LNCaP clone FGC (cell line): ENCODE measurements at regions not wholly inside any gene's neighbourhood (a gene's known extent, or its start where the extent isn't known, plus 50 kb on each side); places are given as distances from the start of the nearest gene placed in this dataset.
"Not testable (repeated sequence)": the region's sequence is repeated elsewhere in the genome, so short reads cannot be mapped to it uniquely, and the experiment has no call there.

Experiments used
- DNase-seq: peaks from one replicate; pipeline ENCODE4 v3.0.0-alpha.2; 2011; ENCODE audit warnings: low read depth
- H3K4me3 ChIP-seq: 2 replicates; pipeline ENCODE4 v1.5.1; 2011; ENCODE audit warnings: mild to moderate bottlenecking, low read depth, low read length, control low read depth
- TF ChIP-seq, protein P1 (sequence below): IDR thresholded peaks from 2 replicates; pipeline ENCODE4 v1.5.1; 2012; ENCODE audit warnings: mild to moderate bottlenecking; ENCODE audit not compliant: control insufficient read depth, insufficient read depth; ENCODE audit errors: extremely low read depth

DNA sequence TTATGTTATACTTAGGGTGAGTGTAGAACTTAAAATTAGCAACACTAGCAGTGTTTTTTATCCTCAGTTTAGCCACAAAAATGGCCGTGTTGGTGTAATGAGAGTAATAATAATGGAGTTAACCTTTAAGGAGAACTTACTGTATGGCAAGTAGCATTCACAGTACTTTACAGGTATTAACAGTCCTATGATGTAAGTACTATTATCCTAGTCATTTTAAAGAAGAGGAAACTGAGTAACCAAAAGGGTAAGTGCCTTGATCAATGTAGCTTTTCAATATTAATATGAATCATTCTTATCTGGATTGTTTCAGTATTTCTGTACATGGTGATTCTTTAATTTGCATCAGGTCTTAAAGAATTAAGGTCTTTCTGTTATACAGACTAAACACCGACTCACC, 170.3 kb downstream of the CD47 start:
- TF ChIP-seq, protein P1, sequence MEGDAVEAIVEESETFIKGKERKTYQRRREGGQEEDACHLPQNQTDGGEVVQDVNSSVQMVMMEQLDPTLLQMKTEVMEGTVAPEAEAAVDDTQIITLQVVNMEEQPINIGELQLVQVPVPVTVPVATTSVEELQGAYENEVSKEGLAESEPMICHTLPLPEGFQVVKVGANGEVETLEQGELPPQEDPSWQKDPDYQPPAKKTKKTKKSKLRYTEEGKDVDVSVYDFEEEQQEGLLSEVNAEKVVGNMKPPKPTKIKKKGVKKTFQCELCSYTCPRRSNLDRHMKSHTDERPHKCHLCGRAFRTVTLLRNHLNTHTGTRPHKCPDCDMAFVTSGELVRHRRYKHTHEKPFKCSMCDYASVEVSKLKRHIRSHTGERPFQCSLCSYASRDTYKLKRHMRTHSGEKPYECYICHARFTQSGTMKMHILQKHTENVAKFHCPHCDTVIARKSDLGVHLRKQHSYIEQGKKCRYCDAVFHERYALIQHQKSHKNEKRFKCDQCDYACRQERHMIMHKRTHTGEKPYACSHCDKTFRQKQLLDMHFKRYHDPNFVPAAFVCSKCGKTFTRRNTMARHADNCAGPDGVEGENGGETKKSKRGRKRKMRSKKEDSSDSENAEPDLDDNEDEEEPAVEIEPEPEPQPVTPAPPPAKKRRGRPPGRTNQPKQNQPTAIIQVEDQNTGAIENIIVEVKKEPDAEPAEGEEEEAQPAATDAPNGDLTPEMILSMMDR: no peak
- H3K4me3 ChIP-seq: no peak overlapping the region
- DNase-seq: no peak

DNA sequence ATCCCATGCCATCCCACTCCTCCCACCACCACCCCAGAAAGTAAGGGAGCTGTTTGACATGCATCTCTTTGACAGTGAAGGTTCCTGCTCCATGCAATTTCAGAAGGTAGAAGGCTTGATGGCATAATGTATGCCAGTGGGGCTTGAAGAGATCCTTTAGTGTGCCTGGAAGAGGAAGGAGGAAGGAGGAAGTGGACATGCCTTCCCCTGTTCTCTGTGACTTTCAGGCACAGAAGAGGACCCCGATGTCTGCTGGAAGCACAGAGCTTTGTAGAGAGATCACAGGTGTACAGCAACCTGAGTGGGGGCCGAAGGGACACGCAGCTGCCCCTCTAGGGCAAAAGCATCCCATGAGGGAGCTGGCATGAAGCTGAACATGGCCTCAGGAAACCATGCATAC, 171.6 kb downstream of the CD47 start:
- TF ChIP-seq, protein P1: no peak
- DNase-seq: no peak
- no peak overlapping the region for H3K4me3 ChIP-seq

DNA sequence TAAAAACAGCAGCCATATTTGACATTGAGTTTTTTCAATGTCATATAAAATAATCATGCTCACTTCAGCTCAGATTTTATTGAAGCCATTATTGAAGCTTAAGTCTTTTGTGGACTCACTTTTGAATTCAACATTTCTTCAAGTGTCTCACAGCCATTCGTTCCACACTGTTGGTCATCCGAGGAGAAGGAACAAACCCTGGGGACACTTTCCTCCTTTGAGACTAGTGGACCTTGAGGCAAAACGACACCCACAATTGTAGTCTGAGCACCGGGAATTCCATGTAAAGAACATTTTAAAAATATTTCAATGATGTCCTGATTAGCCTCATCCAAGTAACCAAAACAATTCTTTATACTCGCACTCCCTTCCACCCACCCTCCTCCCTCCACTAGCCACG, 174.7 kb downstream of the CD47 start:
- TF ChIP-seq, protein P1: no peak
- DNase-seq: no peak
- no peak overlapping the region for H3K4me3 ChIP-seq

DNA sequence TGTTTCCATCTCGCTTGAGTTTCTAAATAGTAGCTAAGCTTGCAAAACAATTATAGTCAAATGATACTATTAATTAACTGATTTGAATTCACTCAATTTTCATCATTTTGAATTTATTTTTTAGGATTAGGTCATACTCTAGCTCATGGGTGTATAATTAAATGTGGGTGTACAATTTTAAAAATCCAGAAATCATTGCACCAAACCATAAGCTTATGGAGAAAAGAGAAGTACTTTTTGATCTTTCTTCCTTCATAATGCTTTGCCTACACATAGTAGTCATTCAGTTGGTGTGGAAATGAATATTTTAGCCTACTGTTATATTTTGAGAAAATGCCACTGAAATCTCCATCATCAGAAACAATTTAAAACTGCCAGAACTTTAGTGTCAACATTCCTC, 175.1 kb downstream of the CD47 start:
- no peak overlapping the region for H3K4me3 ChIP-seq
- DNase-seq: no peak
- TF ChIP-seq, protein P1: no peak

DNA sequence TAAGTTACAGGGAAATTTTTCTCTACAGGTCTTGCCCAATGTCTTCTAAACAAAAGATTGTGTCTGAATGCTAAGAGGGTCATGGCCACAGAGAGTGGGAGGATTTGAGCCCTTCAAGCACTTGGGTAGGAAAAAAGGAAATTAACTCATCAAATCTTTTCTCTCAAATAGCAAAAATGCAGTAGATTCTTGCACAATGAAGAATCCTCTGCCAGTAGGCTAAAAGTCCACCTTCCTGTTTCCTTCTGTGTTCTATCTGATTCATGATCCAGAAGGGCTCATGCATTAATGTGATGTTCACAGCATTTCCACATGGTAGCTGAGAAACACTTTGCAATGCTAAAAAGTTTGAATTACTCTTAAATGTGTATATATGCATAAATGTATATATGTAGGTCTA, 177.1 kb downstream of the CD47 start:
- no peak for DNase-seq
- TF ChIP-seq, protein P1: no peak
- H3K4me3 ChIP-seq: no peak overlapping the region

DNA sequence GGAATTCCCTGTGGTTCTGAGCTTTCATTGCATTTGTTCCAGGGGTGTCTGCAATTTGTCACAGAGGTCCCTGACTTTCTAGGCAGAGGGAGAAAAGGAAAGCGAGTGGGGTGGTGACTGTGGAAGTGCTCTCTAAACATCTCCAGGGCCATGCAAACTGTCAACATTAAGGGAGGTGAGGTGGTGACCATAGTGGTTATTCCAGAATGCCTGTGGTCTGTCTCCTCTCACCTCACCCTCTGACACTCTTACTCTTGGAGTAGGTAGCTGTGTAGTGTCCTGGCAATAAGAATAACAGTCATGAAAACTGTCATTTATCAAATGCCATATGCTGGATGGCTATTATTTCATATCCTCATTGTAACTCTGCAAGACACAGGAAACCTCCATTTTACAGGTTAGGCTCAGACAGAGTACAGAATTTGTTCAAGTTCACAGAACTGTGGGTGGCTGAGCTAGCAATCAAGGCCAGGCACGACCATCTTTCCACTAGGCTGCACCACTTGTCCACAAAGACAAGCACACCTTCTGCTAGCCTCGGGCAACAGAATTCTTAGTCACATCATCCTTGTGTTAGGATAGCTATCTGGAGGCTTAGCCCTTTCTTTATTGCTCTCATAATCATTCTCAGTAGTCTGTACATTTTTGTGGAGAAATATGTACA, 179.4 kb downstream of the CD47 start:
- H3K4me3 ChIP-seq: no peak overlapping the region
- no peak for DNase-seq
- TF ChIP-seq, protein P1: no peak

DNA sequence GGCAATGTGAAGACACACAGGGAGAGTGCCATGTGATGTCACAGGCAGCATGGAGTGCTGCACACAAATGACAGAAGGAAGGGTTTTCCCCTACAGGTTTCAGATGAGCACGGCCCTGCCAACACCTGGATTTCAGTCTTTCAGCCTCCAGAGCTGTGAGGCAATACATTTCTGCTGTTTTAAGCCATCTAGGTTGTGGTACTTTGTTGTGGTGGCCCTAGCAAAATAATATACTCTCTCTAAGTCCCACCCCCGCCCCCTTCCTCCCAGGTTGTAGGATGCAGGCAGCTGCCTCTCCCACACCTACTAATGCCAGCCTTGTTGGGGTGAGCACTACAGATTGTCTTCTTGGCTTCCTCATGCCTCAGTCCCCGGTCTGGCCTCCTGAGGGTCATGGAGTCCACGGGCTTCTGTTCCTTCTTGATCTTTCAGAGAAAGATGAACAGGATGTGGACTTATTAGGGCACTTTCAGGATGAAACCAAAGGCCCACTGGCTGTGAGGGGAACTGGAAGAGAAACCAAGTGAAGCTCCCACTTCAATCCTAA, 180.0 kb downstream of the CD47 start:
- TF ChIP-seq, protein P1: no peak
- no peak for DNase-seq
- no peak overlapping the region for H3K4me3 ChIP-seq

DNA sequence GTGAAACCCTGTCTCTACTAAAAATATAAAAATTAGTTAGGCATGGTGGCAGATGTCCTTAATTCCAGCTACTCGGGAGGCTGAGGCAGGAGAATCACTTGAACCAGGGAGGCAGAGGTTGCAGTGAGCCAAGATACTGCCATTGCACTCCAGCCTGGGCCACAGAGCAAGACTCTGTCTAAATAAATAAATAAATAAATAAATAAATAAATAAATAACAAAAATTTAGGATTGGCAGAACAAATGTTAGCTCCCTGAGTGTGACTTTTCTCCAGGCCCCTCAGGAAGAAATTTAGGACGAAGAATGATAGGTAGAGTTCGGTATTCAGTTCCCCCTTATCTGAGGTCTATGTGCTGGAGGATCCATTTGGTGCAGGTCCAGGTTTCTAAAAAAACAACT, 181.2 kb downstream of the CD47 start:
- H3K4me3 ChIP-seq, DNase-seq: not testable (repeated sequence)
